ENCODE measurements at regions not wholly inside any gene's neighbourhood (a gene's known extent, or its start where the extent isn't known, plus 50 kb on each side); places are given as distances from the start of the nearest gene placed in this dataset.

DNA sequence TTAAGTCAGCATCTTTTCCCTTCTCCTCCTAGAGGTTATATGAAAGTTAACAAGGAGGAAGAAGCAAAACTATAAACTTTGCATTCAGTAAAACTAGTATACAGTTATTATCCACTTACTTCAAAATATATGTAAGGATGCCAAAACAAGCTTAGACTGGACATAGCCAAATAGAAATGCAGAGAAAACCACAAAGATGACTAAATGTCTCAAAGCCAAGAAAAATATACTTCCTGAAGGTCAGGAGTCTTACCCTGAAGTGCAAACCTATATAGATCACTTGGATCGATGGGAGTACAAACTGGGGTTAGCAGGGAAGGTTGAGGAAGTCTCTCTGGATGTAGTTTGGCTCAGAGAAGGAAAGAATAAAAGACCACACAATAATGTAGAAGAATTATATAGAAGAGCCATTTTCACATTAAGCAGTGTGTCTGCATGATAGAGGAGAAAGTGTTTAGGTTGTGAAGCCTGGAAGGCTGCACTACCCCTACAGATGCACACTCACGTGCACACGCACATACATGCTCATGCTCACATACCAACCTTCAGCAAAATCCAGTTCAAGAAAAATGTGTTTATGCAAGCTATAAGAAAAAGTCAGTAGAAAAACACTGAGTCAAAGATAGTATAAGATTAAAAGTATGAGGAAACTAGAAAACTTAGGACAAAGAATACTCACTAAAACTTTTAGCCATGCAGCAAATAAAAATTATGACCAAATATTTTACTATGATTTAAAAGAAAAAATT, 112.1 kb upstream of the RXFP2 start:
- TF ChIP-seq, protein P1, sequence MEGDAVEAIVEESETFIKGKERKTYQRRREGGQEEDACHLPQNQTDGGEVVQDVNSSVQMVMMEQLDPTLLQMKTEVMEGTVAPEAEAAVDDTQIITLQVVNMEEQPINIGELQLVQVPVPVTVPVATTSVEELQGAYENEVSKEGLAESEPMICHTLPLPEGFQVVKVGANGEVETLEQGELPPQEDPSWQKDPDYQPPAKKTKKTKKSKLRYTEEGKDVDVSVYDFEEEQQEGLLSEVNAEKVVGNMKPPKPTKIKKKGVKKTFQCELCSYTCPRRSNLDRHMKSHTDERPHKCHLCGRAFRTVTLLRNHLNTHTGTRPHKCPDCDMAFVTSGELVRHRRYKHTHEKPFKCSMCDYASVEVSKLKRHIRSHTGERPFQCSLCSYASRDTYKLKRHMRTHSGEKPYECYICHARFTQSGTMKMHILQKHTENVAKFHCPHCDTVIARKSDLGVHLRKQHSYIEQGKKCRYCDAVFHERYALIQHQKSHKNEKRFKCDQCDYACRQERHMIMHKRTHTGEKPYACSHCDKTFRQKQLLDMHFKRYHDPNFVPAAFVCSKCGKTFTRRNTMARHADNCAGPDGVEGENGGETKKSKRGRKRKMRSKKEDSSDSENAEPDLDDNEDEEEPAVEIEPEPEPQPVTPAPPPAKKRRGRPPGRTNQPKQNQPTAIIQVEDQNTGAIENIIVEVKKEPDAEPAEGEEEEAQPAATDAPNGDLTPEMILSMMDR (conservative IDR thresholded peaks at IDR 0.05; ENCODE audit: low read length) = no peak
- no peak for TF ChIP-seq EZH2phosphoT487 (IDR thresholded peaks at IDR 0.05; ENCODE audit: borderline replicate concordance)

Data from Loucy (cell line).